Breast epithelium (tissue), 4 donors: ENCODE measurements at regions not wholly inside any gene's neighbourhood (a gene's known extent, or its start where the extent isn't known, plus 50 kb on each side); places are given as distances from the start of the nearest gene placed in this dataset.

Source experiments
- DNase-seq, 2 donors: peaks; one replicate each; pipeline ENCODE4 v3.0.0-alpha.2; 2019; ENCODE audit warnings: low spot score in 2 of 2
- H3K27ac ChIP-seq, 2 donors: fragments of 200-600 bp; sonication (generic) in 1 of 2; one replicate each; pipeline ENCODE4 v1.5.1; 2016 to 2019; ENCODE audit warnings: mild to moderate bottlenecking in 1 of 2
- H3K27me3 ChIP-seq, 2 donors: fragments of 200-600 bp; sonication (generic) in 1 of 2; one replicate each; pipeline versions ENCODE4 v1.5.1 to v1.6.0; 2017 to 2019; ENCODE audit warnings: control low read depth in 1 of 2, mild to moderate bottlenecking in 1 of 2
- H3K36me3 ChIP-seq: fragments of 200-600 bp; one replicate; pipeline ENCODE4 v1.5.1; 2019
- H3K4me1 ChIP-seq, 2 donors: fragments of 200-600 bp; sonication (generic); one replicate each; pipeline ENCODE4 v1.5.1; 2016 to 2019; ENCODE audit warnings: control low read depth in 1 of 2
- H3K4me3 ChIP-seq, 3 donors: fragments of 200-600 bp; sonication (generic); 1 replicate in 2 of 3; 2 replicates in 1 of 3; pipeline ENCODE4 v1.5.1; 2016 to 2019; ENCODE audit warnings: mild to moderate bottlenecking in 3 of 3, moderate library complexity in 2 of 3
- H3K9me3 ChIP-seq, 2 donors: fragments of 200-600 bp; sonication (generic) in 1 of 2; one replicate each; pipeline ENCODE4 v1.5.1; 2016 to 2019; ENCODE audit warnings: control low read depth in 1 of 2
- POLR2A ChIP-seq: fragments of 450-650 bp; IDR thresholded peaks from one replicate; pipeline ENCODE4 v1.6.1; 2016; ENCODE audit warnings: antibody characterized with exemption, mild to moderate bottlenecking, moderate library complexity
- POLR2AphosphoS5 ChIP-seq, 3 donors: sonication (generic); formaldehyde crosslinking; IDR thresholded peaks; one replicate each; pipeline ENCODE4 v1.6.1; 2017; ENCODE audit warnings: antibody characterized with exemption in 3 of 3
- intact Hi-C: fragments of 100-400 bp; cut with DNase I; formaldehyde crosslinking; loops from one replicate; pipeline ENCODE4 v1.15.1; 2023; ENCODE audit warnings: low total_unique reads
- TF ChIP-seq, protein P1 (sequence below), 3 donors: fragments of 450-650 bp; IDR thresholded peaks; one replicate each; pipeline ENCODE4 v1.5.1; 2016 to 2017; ENCODE audit warnings: antibody characterized with exemption in 3 of 3, mild to moderate bottlenecking in 3 of 3, moderate library complexity in 3 of 3

- Histone ChIP-seq H3K36me3 (no peaks in the 10 kb centered on the region), H3K9me3 (no peaks in the 10 kb centered on the region), H3K4me3 (no peak overlapping the region), H3K4me1 (no peaks in the 10 kb centered on the region), H3K27me3 (no peaks in the 10 kb centered on the region), H3K27ac (peak overlapping the region; percentile 21 to 57)
- peak in 1 of 2 donors; percentile 69 for DNase-seq
- TF ChIP-seq, protein P1, sequence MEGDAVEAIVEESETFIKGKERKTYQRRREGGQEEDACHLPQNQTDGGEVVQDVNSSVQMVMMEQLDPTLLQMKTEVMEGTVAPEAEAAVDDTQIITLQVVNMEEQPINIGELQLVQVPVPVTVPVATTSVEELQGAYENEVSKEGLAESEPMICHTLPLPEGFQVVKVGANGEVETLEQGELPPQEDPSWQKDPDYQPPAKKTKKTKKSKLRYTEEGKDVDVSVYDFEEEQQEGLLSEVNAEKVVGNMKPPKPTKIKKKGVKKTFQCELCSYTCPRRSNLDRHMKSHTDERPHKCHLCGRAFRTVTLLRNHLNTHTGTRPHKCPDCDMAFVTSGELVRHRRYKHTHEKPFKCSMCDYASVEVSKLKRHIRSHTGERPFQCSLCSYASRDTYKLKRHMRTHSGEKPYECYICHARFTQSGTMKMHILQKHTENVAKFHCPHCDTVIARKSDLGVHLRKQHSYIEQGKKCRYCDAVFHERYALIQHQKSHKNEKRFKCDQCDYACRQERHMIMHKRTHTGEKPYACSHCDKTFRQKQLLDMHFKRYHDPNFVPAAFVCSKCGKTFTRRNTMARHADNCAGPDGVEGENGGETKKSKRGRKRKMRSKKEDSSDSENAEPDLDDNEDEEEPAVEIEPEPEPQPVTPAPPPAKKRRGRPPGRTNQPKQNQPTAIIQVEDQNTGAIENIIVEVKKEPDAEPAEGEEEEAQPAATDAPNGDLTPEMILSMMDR (IDR thresholded peaks at IDR 0.05) = no peak
- no peak for TF ChIP-seq POLR2AphosphoS5 (IDR thresholded peaks at IDR 0.05)
- TF ChIP-seq POLR2A = no peak
- intact Hi-C loops = no loop called here
Measured at GRCh38 chr13:73215823-73216222, 157.0 kb downstream of the KLF5 start.

DNA sequence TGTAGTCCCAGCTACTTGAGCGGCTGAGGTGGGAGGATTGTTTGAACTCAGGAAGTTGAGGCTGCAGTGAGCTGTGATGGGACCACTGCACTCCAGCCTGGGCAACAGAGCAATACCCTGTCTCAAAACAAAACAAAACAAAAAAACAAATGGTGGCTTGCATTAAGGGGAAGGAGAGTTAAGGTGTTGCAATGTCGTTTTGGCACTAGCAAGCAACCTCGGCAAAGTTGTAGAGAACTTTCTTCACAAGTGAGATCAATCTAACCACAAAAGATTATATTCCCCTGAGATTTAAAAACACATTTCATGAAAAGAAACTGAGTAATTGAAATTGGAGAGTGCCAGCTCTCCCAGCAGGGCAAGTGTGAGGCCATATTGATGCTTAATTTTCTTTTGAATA lies 153.7 kb downstream of the KLF5 start:
- Histone ChIP-seq H3K27ac (no peak overlapping the region), H3K36me3 (no peaks in the 10 kb centered on the region), H3K4me3 (no peak overlapping the region), H3K27me3 (no peaks in the 10 kb centered on the region), H3K9me3 (no peaks in the 10 kb centered on the region), H3K4me1 (no peaks in the 10 kb centered on the region)
- intact Hi-C loops = no loop called here
- TF ChIP-seq POLR2AphosphoS5 (IDR thresholded peaks at IDR 0.05) (no peak), POLR2A (no peak)
- TF ChIP-seq, protein P1 (IDR thresholded peaks at IDR 0.05) = no peak
- no peak for DNase-seq

DNA sequence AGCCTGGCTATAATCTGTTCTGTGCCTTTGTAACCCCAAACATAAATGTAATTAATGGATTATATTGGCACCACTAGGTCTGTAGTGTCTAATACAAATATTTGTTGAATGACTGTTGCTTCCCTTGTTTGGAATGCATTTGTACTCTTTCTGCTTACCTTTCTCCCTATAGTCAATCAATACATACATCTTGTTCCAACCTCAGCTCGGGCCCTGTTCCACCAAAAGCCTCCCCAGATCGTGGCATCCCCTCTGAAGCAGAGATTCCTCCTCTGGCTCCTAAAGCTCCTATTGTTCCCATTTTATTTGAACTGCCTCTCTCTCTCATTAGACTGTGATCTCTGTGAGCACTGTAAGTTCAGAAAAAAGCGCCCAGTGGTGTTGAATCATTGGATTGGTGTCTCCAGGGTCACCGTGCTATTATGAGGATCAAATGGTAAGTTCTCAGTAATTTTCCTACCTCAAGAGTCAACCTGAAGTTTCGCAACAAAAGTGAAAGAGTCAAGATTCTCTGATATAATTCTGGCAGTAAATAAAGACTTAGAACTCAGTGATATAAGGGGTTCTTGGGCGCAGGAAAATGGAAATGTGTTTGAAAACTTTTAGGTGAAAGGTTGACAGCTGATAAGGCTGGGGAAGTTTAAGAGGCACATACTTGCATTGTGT lies 151.5 kb downstream of the KLF5 start:
- no peak for DNase-seq
- H3K9me3 ChIP-seq = no peaks in the 10 kb centered on the region
- intact Hi-C loops = no loop called here
- H3K27ac ChIP-seq = no peak overlapping the region
- H3K27me3 ChIP-seq = no peaks in the 10 kb centered on the region
- no peaks in the 10 kb centered on the region for H3K36me3 ChIP-seq
- no peaks in the 10 kb centered on the region for H3K4me1 ChIP-seq
- no peak overlapping the region for H3K4me3 ChIP-seq
- TF ChIP-seq POLR2A (no peak), POLR2AphosphoS5 (IDR thresholded peaks at IDR 0.05) (no peak)
- TF ChIP-seq, protein P1 (IDR thresholded peaks at IDR 0.05) = no peak

GRCh38 chr13:73204952-73205351 lies 146.1 kb downstream of the KLF5 start:
- TF ChIP-seq POLR2A = no peak
- TF ChIP-seq, protein P1 (IDR thresholded peaks at IDR 0.05) = no peak
- TF ChIP-seq POLR2AphosphoS5 (IDR thresholded peaks at IDR 0.05) = no peak
- Histone ChIP-seq H3K4me1 (no peaks in the 10 kb centered on the region), H3K36me3 (no peaks in the 10 kb centered on the region), H3K4me3 (no peak overlapping the region), H3K9me3 (no peaks in the 10 kb centered on the region), H3K27me3 (no peaks in the 10 kb centered on the region), H3K27ac (no peak overlapping the region)
- intact Hi-C loops = no loop called here
- no peak for DNase-seq

DNA sequence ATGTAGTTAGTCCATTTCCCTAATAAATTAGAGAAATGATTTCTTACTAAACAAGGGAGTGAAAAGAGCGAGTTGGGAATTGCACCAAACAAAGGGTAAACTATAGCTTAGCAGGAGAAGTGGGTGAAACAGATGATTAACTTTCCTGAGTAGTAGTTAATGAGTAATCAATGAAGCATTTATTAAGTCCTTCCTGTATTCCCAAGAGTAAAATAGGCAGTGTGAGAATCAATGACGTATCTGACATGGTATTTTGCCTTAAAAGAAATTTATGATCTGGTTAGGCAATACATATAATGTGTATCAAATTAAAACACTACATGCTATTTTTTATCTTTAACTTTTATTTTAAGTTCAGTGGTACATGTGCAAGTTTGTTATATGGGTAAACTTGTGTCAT lies 142.8 kb downstream of the KLF5 start:
- no peaks in the 10 kb centered on the region for H3K36me3 ChIP-seq
- DNase-seq = no peak

More for the DNA sequence above, 142.8 kb downstream of the KLF5 start:
- intact Hi-C loops = no loop called here
- Histone ChIP-seq H3K27me3 (no peaks in the 10 kb centered on the region), H3K27ac (no peak overlapping the region), H3K4me3 (no peak overlapping the region), H3K9me3 (no peaks in the 10 kb centered on the region), H3K4me1 (no peaks in the 10 kb centered on the region)
- TF ChIP-seq POLR2A (no peak), POLR2AphosphoS5 (IDR thresholded peaks at IDR 0.05) (no peak)
- TF ChIP-seq, protein P1 (IDR thresholded peaks at IDR 0.05) = no peak
